NT2/D1 (cell line): ENCODE measurements at regions not wholly inside any gene's neighbourhood (a gene's known extent, or its start where the extent isn't known, plus 50 kb on each side); places are given as distances from the start of the nearest gene placed in this dataset.
"Not testable (repeated sequence)": the region's sequence is repeated elsewhere in the genome, so short reads cannot be mapped to it uniquely, and the experiment has no call there.

ENCODE experiments used
- DNase-seq: peaks from one replicate; pipeline ENCODE4 v3.0.0-alpha.2; 2011; ENCODE audit warnings: low read depth, low spot score
- H3K27me3 ChIP-seq: 2 replicates; pipeline ENCODE4 v1.6.0; 2011; ENCODE audit warnings: mild to moderate bottlenecking; ENCODE audit not compliant: insufficient read length, insufficient read depth
- H3K36me3 ChIP-seq: 2 replicates; pipeline ENCODE4 v1.6.1; 2011; ENCODE audit warnings: mild to moderate bottlenecking, low read length, mixed read lengths; ENCODE audit not compliant: insufficient read depth, insufficient read length
- H3K4me1 ChIP-seq: 2 replicates; pipeline ENCODE4 v1.5.1; 2011; ENCODE audit not compliant: insufficient read depth, insufficient read length
- H3K4me3 ChIP-seq: 2 replicates; pipeline ENCODE4 v1.5.1; 2011; ENCODE audit warnings: low read depth; ENCODE audit not compliant: insufficient read length
- H3K9ac ChIP-seq: 2 replicates; pipeline ENCODE4 v1.6.0; 2011; ENCODE audit warnings: low read depth; ENCODE audit not compliant: insufficient read length
- H3K9me3 ChIP-seq: 2 replicates; pipeline ENCODE4 v1.5.1; 2011; ENCODE audit warnings: mild to moderate bottlenecking, low read length; ENCODE audit not compliant: insufficient read depth
- SUZ12 ChIP-seq: IDR thresholded peaks from 2 replicates; pipeline ENCODE4 v1.6.1; 2011; ENCODE audit not compliant: insufficient read length, insufficient read depth; ENCODE audit errors: extremely low read depth
- YY1 ChIP-seq: IDR thresholded peaks from 2 replicates; pipeline ENCODE4 v1.6.1; 2011; ENCODE audit not compliant: insufficient read length, insufficient read depth
- ZNF274 ChIP-seq: IDR thresholded peaks from 2 replicates; pipeline ENCODE4 v1.6.1; 2011; ENCODE audit warnings: mild to moderate bottlenecking, low read depth, low read length

DNA sequence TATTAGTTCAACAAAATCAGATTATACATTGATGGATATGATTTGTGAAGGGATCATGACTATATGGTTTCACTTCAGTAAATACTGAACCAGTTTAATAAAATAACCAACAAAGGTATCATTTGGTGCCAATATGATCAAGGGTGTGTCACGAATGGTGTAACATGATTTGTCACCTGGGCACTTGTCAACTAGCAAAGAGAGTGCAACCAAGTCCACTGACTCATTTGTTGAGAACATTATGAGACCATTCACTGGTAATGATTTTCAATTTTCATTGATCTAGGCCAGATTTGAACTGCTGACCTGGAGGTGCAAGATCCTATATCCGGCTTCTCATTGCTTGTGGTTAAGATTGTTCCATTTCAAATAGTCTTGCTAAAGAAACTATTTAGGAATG lies 1037.9 kb downstream of the ROBO2 start:
- DNase-seq, result no peak
- Histone ChIP-seq H3K4me1 (no peaks in the 10 kb centered on the region), H3K27me3 (no peaks in the 10 kb centered on the region), H3K9ac (no peak overlapping the region), H3K36me3 (no peaks in the 10 kb centered on the region), H3K9me3 (no peaks in the 10 kb centered on the region), H3K4me3 (no peak overlapping the region)
- TF ChIP-seq ZNF274, result no peak
- no peak for TF ChIP-seq YY1
- no peak for TF ChIP-seq SUZ12

DNA sequence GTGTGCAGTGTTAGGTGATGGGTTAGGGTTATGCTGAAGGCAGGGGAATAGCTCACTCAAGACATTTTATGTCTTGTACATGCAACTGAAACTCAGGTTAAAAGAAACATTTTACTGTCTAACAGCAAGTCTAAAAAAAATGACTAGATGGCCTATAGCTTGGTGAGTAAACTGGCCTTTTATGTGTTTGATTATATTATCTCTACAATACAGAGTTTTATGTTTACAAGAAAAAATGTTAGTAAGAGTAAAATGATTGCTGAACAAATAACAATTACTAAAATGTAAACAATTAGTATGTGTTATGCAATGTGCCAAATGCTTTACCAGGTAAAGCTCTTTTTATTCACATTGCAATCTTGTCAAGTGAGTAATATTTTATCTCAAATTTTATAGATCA lies 1039.6 kb downstream of the ROBO2 start:
- Histone ChIP-seq H3K4me1 (no peaks in the 10 kb centered on the region), H3K9me3 (no peaks in the 10 kb centered on the region), H3K4me3 (no peak overlapping the region), H3K27me3 (no peaks in the 10 kb centered on the region), H3K9ac (no peak overlapping the region), H3K36me3 (no peaks in the 10 kb centered on the region)
- DNase-seq, result no peak
- TF ChIP-seq ZNF274 (no peak), SUZ12 (no peak), YY1 (no peak)

DNA sequence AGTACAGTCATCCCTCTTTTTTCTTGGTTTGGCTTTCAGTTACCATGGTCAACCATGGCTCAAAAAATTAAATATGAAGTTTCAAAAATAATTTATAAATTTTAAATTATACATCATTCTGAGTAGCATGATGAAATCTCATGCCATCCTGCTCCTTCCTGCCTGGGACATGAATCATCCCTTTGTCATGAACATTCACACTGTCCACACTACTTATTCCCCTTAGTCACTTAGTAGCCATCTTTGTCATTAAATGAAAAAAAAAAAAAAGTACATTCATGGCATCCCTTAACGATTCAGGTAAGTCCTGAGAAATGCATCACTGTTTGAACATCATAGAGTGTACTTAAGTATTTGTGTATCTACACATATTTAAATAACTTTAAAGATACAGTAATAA lies 1046.3 kb downstream of the ROBO2 start:
- Histone ChIP-seq H3K36me3 (no peaks in the 10 kb centered on the region), H3K27me3 (no peaks in the 10 kb centered on the region), H3K9ac (no peak overlapping the region), H3K4me1 (no peaks in the 10 kb centered on the region), H3K9me3 (no peaks in the 10 kb centered on the region; the same call in 1 of the 2 replicates), H3K4me3 (no peak overlapping the region)
- DNase-seq, result no peak
- TF ChIP-seq YY1, result no peak
- no peak for TF ChIP-seq ZNF274
- TF ChIP-seq SUZ12, result no peak

DNA sequence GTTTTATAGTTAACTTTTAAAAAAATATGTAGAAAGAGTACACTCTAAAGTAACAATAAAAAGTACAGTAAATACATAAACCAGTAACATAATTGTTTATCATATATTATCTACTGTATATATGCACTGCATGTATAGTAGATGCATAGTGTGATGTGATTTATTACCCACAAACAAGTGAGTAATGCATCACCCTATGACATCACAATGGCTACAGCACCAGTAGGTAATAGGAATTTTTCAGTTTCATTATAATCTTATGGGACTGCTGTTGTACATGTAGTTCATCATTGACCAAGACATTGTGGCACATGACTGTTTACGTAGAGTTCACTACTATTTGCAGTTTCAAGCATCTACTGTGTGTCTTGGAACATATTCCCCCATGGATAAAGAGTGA lies 1047.2 kb downstream of the ROBO2 start:
- Histone ChIP-seq H3K9ac (no peak overlapping the region), H3K36me3 (no peaks in the 10 kb centered on the region), H3K27me3 (no peaks in the 10 kb centered on the region), H3K4me3 (no peak overlapping the region), H3K9me3 (no peaks in the 10 kb centered on the region; the same call in 1 of the 2 replicates), H3K4me1 (no peaks in the 10 kb centered on the region)
- TF ChIP-seq YY1 (no peak), ZNF274 (no peak), SUZ12 (no peak)
- no peak for DNase-seq

DNA sequence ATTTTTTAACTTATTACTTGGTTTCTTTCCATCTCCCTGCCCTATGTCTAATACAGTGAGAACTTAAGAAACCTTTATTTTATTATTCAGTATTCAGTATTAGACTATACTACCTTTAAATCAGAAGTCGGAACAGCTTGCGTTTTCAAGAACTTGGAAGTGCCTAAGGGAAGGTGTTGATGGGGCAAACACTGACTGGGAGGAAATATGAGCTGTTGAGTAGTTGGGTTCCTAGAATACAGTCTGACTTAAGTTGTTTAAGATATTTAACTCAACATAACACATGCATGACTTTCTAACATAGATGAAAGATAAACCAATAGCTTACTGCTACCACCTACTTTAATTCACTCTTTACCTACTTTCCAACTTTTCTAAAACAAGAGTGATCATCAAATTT lies 1048.1 kb downstream of the ROBO2 start:
- H3K27me3 ChIP-seq, result no peaks in the 10 kb centered on the region
- TF ChIP-seq YY1, result no peak
- TF ChIP-seq ZNF274, result no peak
- TF ChIP-seq SUZ12, result no peak
- no peak overlapping the region for H3K4me3 ChIP-seq
- H3K9ac ChIP-seq, result no peak overlapping the region
- DNase-seq, result no peak
- H3K4me1 ChIP-seq, result no peaks in the 10 kb centered on the region
- no peaks in the 10 kb centered on the region for H3K36me3 ChIP-seq
- H3K9me3 ChIP-seq, result no peaks in the 10 kb centered on the region; the same call in 1 of the 2 replicates

DNA sequence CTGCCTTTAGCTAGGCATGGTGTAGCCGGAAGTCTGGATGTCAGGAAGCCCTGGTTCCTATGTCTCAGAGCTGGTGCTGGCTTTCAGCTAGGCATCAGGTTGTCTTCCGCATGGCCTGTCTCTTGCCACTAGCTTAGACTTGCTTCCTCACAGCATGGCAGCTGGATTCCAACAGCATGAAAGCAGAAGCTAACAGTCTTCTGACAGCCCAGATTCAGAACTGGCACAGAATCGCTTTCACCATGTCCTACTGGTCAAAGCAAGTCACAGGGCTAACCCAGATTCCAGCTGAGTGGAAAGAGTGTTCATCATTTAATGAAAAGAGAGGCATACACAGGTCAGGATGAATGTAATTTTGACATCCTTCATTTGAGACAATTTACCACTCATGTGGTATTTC lies 1050.5 kb downstream of the ROBO2 start:
- Histone ChIP-seq H3K9me3 (peaks cover 13% of the 10 kb centered on the region), H3K36me3 (no peaks in the 10 kb centered on the region), H3K27me3 (no peaks in the 10 kb centered on the region), H3K9ac (no peak overlapping the region), H3K4me3 (no peak overlapping the region), H3K4me1 (no peaks in the 10 kb centered on the region)
- TF ChIP-seq SUZ12 (no peak), ZNF274 (no peak), YY1 (no peak)
- no peak for DNase-seq

DNA sequence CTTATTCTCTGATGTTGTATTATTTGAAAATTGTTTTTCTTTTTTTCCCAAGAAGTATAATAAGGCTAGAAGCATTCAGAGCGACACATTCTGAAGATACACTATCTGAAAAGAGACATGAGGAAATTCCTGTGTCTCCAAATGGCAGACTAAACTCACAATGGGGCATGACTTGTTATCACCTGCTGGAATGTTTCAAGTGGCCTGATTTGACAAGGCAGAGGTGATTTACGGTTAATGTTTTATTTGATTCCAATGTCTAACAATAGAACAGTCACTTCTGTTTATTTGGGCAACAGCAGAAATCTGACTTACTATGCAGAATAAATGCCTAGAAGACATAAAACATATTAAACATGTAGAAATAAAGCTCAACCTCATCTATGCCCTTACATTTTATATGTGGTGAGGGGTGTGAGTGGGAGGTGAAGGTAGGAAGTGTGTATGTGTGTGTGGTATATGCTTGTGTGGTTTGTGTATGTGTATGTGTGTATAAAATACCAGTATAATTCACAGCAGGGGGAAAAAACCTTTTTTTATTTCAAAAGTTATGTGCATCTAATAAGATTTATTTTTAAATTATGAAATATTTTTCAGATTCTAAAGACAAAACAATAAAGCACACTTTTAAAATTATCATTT lies 1051.7 kb downstream of the ROBO2 start:
- H3K9ac ChIP-seq, result no peak overlapping the region
- peaks cover 15% of the 10 kb centered on the region; the same call in 1 of the 2 replicates for H3K9me3 ChIP-seq
- H3K27me3 ChIP-seq, result no peaks in the 10 kb centered on the region
- H3K4me3 ChIP-seq, result no peak overlapping the region
- no peak for DNase-seq
- no peak for TF ChIP-seq SUZ12
- no peak for TF ChIP-seq YY1
- no peak for TF ChIP-seq ZNF274
- no peaks in the 10 kb centered on the region for H3K4me1 ChIP-seq
- no peaks in the 10 kb centered on the region for H3K36me3 ChIP-seq

DNA sequence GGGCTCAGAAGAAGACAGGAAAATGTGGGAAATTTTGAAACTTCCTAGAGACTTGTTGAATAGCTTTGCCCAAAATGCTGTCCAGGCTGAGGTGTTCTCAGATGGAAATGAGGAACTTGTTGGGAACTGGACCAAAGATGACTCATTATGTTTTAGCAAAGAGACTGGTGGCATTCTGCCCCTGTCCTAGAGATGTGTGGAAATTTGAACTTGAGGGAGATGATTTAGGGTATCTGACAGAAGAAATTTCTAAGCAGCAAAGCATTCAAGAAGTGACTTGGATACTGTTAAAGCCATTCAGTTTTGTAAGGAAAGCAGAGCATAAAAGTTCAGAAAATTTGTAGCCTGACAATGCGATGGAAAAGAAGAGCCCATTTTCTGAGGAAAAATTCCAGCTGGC lies 1052.7 kb downstream of the ROBO2 start:
- not testable (repeated sequence) for H3K4me1 ChIP-seq, H3K36me3 ChIP-seq, H3K4me3 ChIP-seq, H3K9ac ChIP-seq, H3K27me3 ChIP-seq, DNase-seq
- peaks cover 15% of the 10 kb centered on the region; the same call in 1 of the 2 replicates for H3K9me3 ChIP-seq
